GM18519 (cell line): ENCODE measurements at regions not wholly inside any gene's neighbourhood (a gene's known extent, or its start where the extent isn't known, plus 50 kb on each side); places are given as distances from the start of the nearest gene placed in this dataset.

Source experiments
- ATAC-seq: cut with Tn5 transposase; IDR thresholded peaks from one replicate; pipeline ENCODE4 v1.9.1; 2021; ENCODE audit warnings: mild to moderate bottlenecking, moderate library complexity; ENCODE audit not compliant: unreplicated experiment, low FRiP score

DNA sequence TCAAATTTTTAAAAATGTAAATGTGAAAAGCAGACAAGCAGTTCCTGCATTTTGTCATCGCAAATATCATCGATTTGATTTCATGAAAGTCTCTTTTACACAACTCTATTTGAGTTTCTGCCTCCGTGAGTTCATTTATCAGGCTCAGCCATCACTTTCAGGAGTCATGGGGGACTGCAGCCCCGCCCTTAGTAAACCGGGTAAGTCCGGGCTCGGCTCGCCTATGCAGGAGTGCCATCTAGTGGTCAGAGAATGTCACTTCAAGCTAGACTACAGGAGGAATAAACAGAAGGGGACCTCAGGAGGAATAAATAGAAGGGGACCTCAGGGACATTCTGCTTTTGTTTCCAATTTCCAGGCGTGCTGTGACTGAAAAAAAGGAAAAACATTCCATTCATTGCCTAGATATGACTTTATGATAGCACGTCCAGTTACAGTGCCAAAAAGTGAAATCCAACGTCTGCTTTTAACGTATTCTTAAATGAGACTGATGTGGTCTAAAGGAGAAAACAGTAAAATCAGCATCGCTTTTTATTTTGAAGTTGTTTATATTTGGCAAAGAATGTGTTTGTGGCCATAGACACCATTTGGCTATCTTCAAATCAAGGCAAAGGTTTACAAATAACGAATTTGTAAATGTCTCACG is 333.9 kb downstream of the HACE1 start:
- ATAC-seq = peak; percentile 94

DNA sequence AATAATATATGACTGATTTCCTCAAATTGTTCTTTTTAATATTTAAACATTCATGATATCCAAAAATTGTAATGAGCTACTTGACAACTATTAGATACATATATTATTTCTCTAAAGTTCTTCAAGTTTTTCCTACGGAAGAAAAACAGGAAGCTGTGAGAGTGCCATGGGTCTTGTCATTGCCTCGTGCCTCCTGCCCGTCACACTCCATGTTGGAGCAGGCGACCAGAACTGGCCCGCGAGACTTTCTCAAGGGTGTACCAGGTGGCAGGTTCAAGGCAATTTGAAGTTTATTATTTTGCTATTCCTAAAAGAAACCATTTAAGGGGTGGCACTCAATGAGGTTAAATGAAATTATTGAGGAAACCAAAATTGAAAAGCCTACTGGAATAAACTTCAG is 337.2 kb downstream of the HACE1 start:
- no peak for ATAC-seq

DNA sequence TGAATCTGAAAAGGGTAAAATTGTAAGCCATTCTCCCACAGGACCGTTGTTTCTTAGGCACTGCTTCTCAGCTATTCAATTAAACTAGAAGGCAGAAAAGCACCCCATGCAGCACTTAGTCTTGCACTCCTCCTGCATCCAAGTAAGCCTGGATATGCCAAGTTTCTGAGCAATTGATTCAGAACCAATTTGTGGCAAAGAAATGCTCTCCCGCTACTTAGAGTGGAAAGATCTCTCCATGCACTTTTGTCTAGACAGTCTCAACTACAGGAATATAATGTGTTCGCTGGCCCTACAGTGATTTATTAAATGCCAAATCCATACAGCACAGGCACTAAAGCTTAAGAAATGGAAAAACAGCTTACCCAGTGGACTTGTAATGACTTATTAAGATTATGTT is 338.5 kb downstream of the HACE1 start:
- ATAC-seq = no peak

DNA sequence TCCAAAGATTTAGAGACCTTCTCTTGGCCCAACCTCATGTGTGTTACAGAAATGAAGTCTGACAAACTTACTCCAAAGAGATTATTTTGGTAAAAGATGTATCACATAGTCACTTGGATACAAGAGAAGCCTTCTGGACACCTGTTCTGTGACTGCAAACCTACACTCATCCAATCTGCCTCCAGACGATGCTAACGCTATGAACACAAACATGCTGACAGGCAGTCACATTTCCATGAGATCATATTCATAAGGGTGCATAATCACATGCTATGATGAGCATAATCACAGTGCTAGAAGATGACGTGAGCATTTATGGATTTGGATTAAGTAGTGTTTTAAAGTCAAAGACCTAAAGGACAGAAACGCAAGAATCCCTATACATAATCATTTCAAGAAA is 340.2 kb downstream of the HACE1 start:
- no peak for ATAC-seq

DNA sequence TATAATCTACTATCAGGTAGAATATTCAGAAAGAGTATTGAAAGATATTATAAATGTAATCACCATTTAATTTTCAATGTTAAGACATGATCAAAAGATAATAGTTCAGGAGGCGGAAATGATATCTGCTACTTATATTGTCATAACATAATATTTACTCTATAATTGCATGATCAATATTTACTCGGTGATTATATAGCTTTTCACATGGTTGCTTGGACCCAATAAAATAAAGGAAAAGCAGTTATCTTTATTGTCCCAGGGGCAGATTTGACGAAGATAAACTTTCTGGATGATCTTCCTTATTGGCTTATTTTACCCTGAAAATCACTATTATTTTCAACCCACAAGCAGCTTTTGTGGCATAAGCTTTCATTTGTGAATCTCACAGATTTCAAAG is 350.4 kb downstream of the HACE1 start:
- ATAC-seq = no peak

DNA sequence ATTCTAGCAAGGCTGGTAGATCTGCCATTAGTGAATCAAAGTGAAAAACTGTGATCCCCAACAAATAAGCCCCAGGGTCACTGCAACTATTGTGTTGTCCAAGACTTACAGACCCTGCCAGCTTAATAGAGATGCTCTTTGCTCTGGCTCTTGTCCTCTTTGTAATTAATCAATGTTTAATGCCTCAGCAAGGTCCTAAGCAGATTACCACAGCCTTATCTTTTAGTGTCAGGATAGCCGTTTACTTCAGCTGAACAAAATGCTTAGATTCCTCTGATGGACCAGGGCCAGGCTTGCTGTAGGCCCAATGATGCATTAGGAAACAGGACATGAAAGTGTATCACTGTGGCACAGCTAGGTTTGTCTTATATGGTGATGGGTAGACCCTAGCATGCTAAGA is 353.3 kb downstream of the HACE1 start:
- no peak for ATAC-seq

DNA sequence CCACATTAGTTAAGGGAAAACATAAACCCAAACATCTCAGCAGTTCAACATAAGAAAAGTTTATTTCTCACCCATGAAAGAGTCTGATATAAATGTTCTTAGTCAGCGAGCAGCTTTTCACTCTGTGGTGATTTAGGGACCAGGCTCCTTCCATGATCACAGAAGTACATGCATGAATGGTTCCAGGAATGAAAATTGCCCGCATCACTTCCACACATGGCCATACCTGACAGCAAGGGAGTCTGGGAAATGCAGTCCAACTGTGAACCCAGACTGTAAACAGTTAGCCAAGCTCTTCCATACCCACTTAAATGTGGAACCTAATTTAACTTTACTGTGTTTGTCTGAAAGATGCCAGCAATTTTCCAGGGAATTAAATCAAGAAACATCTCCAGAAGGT is 353.9 kb downstream of the HACE1 start:
- no peak for ATAC-seq

DNA sequence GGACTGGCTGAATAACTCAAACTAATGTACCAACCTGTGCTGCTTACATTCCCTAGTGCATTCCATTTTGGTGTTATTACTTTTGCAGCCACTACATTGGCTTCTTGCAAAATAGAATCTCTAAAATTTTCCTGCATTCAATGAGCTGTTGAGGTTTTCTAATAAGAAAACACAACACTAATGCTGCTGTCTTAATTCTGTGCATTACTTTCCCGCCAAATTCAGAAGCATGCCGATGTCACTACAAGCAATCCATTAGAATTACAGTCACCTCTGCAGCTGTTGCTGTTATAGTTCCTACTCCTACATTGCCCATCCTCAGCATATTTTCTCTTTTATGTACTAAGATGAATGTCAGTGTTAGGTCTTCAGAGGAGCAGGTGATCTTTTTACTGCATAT is 359.5 kb downstream of the HACE1 start:
- ATAC-seq = no peak

DNA sequence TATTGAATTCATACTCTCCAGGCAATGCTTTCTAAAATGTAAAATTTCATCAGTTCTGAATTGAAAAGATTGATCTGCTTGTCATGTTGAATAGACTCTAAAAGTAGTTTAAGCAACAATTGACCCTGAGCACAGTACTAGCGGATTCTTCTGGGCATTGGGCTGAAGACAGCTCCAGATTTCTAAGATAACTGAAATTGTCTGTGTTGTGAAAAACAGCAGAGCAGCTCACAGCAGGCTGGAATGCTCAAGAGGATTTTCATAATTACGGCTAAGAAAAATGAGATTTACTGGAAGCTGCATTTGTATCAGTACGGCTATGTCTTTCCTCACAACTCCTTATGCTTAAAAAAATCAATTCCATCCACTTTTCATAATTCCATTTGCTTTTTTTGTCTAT is 373.7 kb downstream of the HACE1 start:
- ATAC-seq = no peak

DNA sequence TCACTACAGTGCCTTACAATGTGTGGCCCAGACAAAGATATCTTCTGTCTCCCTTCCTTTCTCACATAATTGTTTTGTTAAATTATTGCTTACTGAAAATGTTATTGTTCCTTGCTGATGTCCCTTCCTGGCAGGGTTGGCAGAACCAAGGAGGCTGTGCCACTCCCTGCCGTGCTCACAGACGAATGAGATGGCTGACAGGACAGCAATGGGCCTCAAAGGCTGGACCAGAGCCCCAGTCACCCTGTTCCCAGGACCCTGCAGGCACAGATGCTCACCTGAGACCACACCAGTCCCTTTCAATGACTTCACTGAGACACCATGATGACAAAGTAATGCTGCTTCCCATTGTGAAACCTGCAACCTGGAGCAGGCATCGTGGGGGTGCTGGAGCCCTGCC is 375.1 kb downstream of the HACE1 start:
- ATAC-seq = no peak

DNA sequence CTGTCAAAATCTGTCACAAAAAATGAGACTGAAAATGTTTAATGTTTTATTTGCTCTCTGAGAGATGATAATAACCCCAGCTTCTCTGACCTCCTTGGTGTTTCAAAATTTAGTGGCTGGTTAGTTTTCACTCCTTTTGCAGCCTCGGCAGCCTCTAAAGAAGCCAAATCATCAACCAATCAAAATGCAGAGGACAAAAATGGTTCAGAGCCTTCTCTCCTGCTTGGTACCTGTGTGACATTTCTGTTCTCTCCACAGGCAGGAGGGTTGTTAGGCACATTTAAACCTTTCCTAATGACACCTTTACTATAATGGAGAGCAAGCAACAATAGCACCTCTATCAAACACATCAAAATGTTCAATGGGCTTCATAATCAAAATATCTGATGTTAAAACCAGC is 375.5 kb downstream of the HACE1 start:
- no peak for ATAC-seq

DNA sequence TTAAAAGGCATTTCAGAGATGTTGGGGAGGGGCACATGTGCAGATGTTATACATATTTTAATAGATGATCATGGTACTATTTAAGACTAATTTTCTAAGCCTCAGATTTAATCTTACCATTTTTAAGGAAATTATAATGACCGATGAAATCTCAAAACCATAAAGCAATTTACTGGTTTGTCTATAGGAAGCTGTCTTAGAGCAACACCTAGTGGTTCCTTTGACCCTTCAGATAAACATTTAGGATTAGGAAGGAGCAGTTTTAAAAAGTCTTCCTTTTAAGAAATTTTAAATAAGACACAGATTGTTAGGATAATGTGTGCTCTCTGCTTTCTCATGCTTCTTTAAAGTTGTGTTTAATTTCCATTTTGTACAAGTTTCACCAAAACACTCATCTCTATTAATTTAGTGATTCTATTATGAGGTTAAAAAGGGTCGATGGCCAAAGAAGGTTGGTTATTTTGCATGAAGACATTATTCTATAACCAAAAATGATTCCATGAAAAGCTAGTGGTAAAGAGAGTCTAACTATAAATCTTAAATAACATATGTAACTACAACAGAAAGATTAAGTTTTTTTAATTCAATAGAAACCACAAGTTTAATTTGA is 376.4 kb downstream of the HACE1 start:
- ATAC-seq = no peak

DNA sequence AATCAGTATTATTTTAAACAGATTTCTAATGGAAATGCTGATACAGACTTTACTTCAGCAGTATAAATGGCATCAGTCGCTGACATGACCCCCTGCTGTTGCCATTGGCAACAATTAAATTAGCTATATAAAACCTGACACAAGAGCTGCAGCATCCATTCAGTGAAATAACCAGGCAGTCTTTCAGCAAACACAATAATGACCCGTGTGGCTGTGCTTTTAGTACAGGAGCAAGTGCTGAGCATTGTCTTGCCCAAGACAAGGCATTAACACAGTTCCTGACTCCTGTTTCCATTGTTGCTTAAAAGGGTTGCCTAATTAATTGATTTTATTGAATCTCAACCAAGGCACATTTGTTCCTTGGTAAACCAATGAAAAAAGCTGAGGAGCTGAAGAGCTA is 382.1 kb downstream of the HACE1 start:
- ATAC-seq = no peak

DNA sequence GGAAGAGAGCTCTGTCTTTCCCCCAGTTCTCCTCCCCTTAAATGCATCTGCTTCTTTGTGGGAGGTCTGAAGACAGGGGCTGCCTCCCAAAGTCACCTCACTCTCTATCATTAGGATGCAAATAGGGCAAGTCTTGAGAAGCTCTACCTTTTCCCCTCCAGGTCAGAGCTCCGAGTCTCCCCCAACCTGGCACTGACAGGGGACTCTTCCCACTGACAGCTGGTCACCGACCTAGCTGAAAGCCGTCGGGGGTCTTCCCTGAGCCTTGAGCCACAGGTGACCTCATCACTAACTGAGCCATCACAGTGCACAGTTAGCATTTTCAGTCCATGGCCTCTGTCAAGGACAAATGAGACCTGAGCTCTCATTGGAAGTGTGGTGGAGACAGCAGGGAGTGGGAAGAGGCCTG is 386.7 kb downstream of the HACE1 start:
- no peak for ATAC-seq

DNA sequence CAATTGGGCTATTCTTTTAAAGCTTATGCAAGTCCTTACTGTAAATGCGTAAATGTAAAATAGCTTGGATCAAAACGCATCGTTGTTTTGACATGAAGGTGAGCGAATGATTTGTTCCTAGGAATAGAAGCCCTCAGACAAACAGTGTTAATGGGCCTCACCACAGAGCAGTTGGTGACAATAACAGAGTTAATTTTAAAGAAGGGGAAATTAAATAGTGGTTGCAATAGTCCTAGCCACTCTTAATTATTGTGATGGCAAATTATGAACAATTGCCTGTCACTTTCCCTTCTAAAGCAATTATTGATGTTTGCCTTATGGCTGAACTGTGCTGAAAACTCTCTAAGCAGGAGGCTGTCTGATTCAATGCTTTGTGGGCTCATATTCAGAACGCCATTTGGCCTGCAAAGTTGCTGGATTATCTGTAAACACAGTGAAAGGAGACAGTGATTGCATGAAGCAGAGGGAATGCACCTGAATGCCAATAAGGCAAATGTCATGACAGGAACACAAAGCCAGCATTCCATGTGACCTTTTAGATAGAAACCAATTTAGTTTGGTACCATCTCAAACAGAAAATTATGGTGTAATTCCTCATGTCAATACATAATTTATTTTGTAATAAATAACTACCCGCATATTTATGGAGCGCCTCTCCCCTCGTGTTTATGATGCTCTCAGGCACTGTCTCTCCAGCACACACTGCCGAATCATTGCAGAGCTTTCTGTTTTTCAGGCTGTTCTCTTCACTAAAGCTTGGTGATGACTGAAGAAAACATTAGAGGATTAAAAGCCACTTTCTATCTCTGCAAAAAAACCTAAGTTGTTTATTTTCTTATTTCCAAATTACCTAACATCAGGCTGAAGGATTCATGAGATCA is 387.5 kb downstream of the HACE1 start:
- ATAC-seq = no peak

DNA sequence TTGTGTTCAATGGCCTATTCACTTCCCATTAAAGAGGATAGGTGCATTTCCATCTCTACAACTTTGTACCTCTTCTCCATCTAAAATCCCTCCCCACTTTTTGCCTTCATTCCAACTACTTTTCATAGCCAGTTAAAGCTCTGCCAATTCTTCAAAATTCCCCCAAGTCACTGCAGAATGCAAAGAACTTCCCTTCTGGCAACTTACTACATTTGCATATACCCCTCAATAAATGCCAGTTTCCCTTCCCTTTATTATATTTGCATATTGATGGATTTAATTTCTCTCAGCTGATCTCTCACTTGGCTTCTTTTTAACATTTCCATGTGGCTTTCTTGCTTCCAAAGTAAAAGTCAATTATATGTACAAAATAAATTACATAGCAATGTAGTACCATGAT is 393.4 kb downstream of the HACE1 start:
- no peak for ATAC-seq

DNA sequence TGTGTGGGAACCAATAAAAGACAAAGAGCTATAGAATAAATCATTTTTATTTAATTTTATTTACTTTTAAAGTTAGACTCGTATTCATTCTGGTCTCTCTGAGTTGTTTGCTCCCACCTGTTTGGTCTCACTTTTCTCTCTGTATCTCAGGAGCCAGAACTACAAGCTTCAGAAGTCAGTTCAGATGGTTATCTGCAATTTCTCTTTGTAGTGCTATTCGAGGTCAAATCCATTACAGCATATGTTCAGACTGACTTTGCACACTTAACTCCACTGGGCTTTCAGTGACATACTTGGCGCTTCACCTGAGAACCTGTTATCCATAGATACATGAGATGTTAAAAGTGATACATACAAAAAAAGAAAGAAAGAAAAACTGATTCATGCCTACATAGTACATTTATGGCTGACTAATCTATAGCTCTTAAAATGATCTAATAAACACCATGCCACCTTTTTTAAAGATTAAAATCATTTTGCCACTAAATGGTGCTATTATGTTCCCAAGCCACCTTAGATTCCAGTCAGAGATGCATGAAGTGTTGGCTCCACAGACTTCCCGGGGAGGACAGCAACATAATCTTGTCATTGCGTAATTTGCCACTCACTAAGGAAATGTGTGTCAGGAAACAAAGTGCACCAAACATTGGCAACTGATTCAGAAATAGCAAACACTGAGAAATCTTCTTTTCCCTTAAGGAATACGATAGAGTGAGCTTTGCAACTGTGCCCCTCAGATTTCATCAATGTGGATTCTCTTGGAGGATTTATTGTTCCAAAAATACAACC is 396.7 kb downstream of the HACE1 start:
- no peak for ATAC-seq

DNA sequence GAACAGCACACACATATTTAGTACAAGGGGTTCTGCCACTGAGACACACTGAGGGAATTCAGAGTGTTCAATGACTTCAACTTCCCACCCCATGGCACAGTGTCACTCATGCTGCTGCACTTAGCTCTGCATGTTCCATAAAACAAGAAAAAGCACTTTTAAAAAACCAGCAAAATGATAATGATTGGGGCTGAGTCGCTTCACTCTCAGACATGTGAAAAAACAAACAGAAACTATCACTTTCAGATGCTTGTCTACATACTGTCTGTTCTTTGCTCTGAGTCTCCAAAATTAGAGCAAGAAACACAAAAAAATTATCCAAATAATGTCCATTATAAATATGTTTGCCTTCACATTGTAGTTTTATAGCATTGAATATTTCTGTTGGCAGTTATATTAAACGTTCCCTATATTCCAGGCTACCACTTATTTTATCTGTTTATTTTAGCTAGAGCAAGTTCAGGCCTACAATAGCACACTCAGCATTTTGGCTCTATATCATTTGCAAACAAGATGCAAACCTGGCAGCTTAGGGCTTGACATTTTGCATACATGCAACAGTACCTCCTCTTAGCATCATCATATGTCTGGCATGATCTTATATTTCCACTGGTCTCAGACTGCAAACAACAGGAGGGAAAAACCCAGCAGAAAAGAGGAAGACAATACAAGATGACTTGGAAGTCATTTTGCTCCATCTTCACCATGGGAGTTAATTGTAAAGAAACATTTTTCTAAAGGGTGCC is 398.8 kb downstream of the HACE1 start:
- peak; percentile 34 for ATAC-seq

DNA sequence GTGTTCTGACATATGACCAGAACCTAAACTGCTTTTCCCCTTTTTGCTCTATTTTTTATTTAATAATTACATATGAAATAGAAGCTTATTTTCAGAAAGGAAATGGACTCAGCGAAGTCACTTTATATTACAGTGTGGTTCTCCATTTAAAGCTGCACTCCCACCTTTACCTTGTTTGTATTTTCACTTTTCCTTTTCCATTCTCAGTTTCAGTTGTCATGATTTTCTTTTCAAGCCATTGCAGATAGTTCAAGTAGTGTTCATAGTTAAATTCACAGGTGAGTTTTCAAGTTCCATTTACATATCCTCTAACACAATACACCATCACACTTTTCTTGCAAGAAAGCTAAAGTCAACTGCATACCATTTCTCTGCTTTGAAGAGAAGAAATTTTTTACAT is 400.2 kb downstream of the HACE1 start:
- ATAC-seq = peak; percentile 93

DNA sequence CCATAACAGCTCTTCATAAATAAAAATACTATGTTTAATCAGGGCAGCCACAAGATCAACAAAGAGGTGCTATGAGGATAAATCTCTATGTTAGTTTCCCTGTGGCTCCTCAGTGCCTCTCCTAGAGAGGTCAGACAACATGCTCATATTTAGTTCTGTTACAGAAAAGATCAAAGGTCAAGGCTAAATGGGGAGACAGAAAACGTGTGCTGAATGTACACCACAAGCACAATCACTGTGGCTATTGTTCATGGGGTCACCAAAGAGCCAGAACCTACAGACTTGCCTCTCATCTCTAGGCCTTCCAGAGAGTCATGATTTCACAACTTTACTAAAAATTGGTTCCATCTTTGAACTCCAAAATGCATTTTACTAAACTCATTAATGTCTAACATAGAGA is 409.8 kb downstream of the HACE1 start:
- no peak for ATAC-seq
